K562 (cell line): ENCODE measurements at regions not wholly inside any gene's neighbourhood (a gene's known extent, or its start where the extent isn't known, plus 50 kb on each side); places are given as distances from the start of the nearest gene placed in this dataset.
A peak's percentile ranks its signal among the peaks of the same experiment; 100 is the strongest.

Experiments
- ATAC-seq: fragments of 200-7000 bp; cut with Tn5 transposase; 3 replicates; pipeline ENCODE4 v1.9.1; 2020; ENCODE audit warnings: moderate library complexity
- BruUV-seq: library from RNA; stranded (reverse); fragments of 400-500 nt; replicated peaks from 2 replicates; lab custom pipeline; 2021; lab: Mats Ljungman, UMichigan
- CTCF ChIA-PET: fragments of 300-600 bp; formaldehyde crosslinking; extraction: SDS; loops from one replicate; lab custom pipeline; 2021; ENCODE audit warnings: low intra/inter-chr PET ratio; lab: Yijun Ruan, JAX
- POLR2A ChIA-PET: fragments of 300-600, 350-650 bp; sonication (Branson Sonifier 250); formaldehyde crosslinking; extraction: SDS; loops from one replicate; lab custom pipeline; 2021; ENCODE audit warnings: antibody characterized with exemption, inconsistent platforms; lab: Yijun Ruan, JAX
- DNase-seq, 4 experiments: peaks; one replicate each; pipeline versions ENCODE4 v3.0.0 to v3.0.0-alpha.2; 2011 to 2018; ENCODE audit warnings: low spot score in 3 of 4, mixed read lengths in 3 of 4; ENCODE audit errors: extremely low read depth in 1 of 4
- FAIRE-seq: peaks from 2 replicates; lab custom pipeline; 2011; peaks lifted over from hg19 to GRCh38; lab: Jason Lieb, UNC
- H2AFZ ChIP-seq: 2 replicates; pipeline ENCODE4 v1.6.0; 2011; ENCODE audit warnings: low read depth, low read length, control low read depth, inconsistent platforms
- H3K27ac ChIP-seq: fragments of 200-600 bp; 3 replicates; pipeline ENCODE4 v1.8.0; 2011; ENCODE audit warnings: low read depth, mild to moderate bottlenecking, control low read depth, inconsistent platforms, low read length, moderate library complexity, mixed read lengths; ENCODE audit errors: extremely low read depth
- H3K27me3 ChIP-seq, 2 experiments: fragments of 300-600 bp in 1 of 2; 2 replicates in 1 of 2; 3 replicates in 1 of 2; pipeline versions ENCODE4 v1.6.0 to v1.8.0; 2011; ENCODE audit warnings: inconsistent platforms in 2 of 2, low read length in 2 of 2, mild to moderate bottlenecking in 1 of 2, mixed read lengths in 1 of 2, moderate library complexity in 1 of 2; ENCODE audit not compliant: control insufficient read depth in 2 of 2, insufficient read depth in 2 of 2
- H3K36me3 ChIP-seq: fragments of 300-600 bp; 3 replicates; pipeline ENCODE4 v1.8.0; 2011; ENCODE audit warnings: mild to moderate bottlenecking, low read length, inconsistent platforms; ENCODE audit not compliant: control insufficient read depth, insufficient read depth
- H3K4me1 ChIP-seq, 2 experiments: fragments of 200-600 bp in 1 of 2; replicated peaks in 1 of 2; 2 replicates in 1 of 2; 3 replicates in 1 of 2; pipeline versions ENCODE4 v1.5.1 to v1.8.0; 2011; ENCODE audit warnings: inconsistent platforms in 2 of 2, low read length in 2 of 2, mild to moderate bottlenecking in 1 of 2, mixed read lengths in 1 of 2, moderate library complexity in 1 of 2; ENCODE audit not compliant: control insufficient read depth in 2 of 2, insufficient read depth in 2 of 2
- H3K4me2 ChIP-seq: 2 replicates; pipeline ENCODE4 v1.6.1; 2011; ENCODE audit warnings: low read length, control low read depth, inconsistent platforms, mixed read lengths; ENCODE audit not compliant: insufficient read depth
- H3K4me3 ChIP-seq: fragments of 200-600 bp; sonication (generic), shearing (Covaris generic); 2 replicates; pipeline ENCODE4 v1.5.1; 2016; ENCODE audit warnings: control low read depth, inconsistent platforms
- H3K79me2 ChIP-seq: fragments of 200-600 bp; 3 replicates; pipeline ENCODE4 v1.8.0; 2011; ENCODE audit warnings: low read length, inconsistent platforms; ENCODE audit not compliant: control insufficient read depth, insufficient read depth
- H3K9ac ChIP-seq, 2 experiments: 2 replicates each; pipeline versions ENCODE4 v1.6.0 to v1.6.1; 2011; ENCODE audit warnings: low read depth in 2 of 2, low read length in 2 of 2, control low read depth in 1 of 2, inconsistent platforms in 1 of 2, mild to moderate bottlenecking in 1 of 2, mixed read lengths in 1 of 2; ENCODE audit not compliant: insufficient read depth in 1 of 2
- H3K9me1 ChIP-seq: one replicate; pipeline ENCODE4 v1.6.0; 2011; ENCODE audit warnings: inconsistent platforms, mild to moderate bottlenecking, low read length, moderate library complexity; ENCODE audit not compliant: control insufficient read depth, insufficient read depth
- H3K9me3 ChIP-seq: replicated peaks from 2 replicates; pipeline ENCODE4 v1.5.1; 2011; ENCODE audit warnings: low read depth, low read length, inconsistent platforms; ENCODE audit not compliant: control insufficient read depth, insufficient read depth
- H4K20me1 ChIP-seq: replicated peaks from 2 replicates; pipeline ENCODE4 v1.6.1; 2011; ENCODE audit warnings: low read length, inconsistent platforms, mixed read lengths; ENCODE audit not compliant: control insufficient read depth, insufficient read depth
- MAFF ChIP-seq: IDR thresholded peaks from 2 replicates; pipeline ENCODE4 v1.6.1; 2012; ENCODE audit warnings: low read length, improper control_type of control experiment
- ZBTB7A ChIP-seq: IDR thresholded peaks from 2 replicates; pipeline ENCODE4 v1.6.1; 2011; ENCODE audit warnings: low read depth, mild to moderate bottlenecking, low read length, moderate library complexity, borderline replicate concordance; ENCODE audit not compliant: control insufficient read depth
- WGBS: fragments of 100-300 bp; shearing (Covaris generic); methylation state at CpG from one replicate; pipeline ENCODE4 v1.1.6; 2016; ENCODE audit warnings: low coverage, mixed read lengths; ENCODE audit not compliant: insufficient coverage; ENCODE audit errors: missing lambda C conversion rate; 5-methylcytosine and 5-hydroxymethylcytosine counted together
- in situ Hi-C: fragments of 300-500 bp; cut with MboI; formaldehyde crosslinking; loops from 4 replicates; pipeline ENCODE4 v1.15.0; 2018; ENCODE audit warnings: inconsistent platforms, mixed read lengths
- intact Hi-C: fragments of 100-400 bp; cut with micrococcal nuclease; formaldehyde crosslinking; loops from 2 replicates; pipeline ENCODE4 v1.14.2; 2022
- TF ChIP-seq, protein P1 (sequence below), 2 experiments: fragments of 450-650 bp in 1 of 2; sonication (generic) in 1 of 2; formaldehyde crosslinking in 1 of 2; IDR thresholded peaks in 1 of 2; conservative IDR thresholded peaks in 1 of 2; 2 replicates each; pipeline versions ENCODE4 v1.6.1 to v1.8.1; 2016 to 2023; ENCODE audit warnings: mild to moderate bottlenecking in 2 of 2, moderate library complexity in 2 of 2, inconsistent platforms in 1 of 2, missing genetic modification reagents in 1 of 2

DNA sequence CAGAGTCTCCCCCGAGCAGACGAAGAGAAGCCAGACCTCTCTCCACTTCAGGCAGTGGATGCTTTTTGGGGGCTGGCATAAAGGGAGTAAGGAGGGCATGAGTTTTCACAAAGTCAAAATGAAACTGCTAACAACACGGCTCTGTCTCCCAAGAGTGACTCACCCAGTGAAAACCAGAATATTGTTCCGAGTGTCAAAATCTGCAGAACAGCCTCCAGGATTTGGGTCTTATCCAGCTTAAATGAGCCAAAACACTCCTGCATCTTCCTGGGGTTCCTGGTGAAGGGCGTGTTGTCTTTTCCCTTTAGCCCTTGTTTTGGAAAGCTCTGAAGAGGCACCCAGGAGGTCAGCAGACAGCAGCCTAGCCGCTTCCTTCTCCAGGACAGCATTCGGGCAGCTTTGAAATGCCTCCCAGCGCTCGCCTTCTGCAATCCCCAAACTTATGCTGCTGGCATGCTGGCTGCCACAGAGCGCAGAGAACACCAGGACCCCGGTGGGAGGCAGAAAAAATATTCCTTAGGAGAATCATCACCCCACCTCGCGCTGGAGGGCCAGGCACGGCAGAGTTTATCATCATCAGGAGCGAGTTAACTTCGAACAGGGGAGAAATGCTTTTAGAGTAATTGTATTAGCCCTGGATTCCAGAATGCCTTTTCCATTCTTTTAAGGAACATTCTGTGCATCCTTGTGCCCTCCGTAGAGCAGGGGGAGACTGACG is 117.7 kb upstream of the NCOR2 start:
- no peaks in the 10 kb centered on the region; the same call in 1 of the 2 replicates for H4K20me1 ChIP-seq
- H3K9me1 ChIP-seq = no peaks in the 10 kb centered on the region
- no peak overlapping the region for H3K27ac ChIP-seq
- H3K9me3 ChIP-seq = no peaks in the 10 kb centered on the region
- peak overlapping the region in 1 of 2 experiments; percentile 33; a peak in 1 of 4 replicates for H3K9ac ChIP-seq
- peaks cover 2 to 26% of the 10 kb centered on the region in 2 experiments; a peak in 4 of 5 replicates for H3K27me3 ChIP-seq
- intact Hi-C loops (loop anchor here (5.0 to 10.0 kb wide), 2 partner anchors 87 to 360 kb away; no protein-coding TSS in a partner anchor), in situ Hi-C loops (no loop called here)
- 4% methylated on average over 17 of the region's 18 CpGs for WGBS
- ATAC-seq = no peak
- no peak for FAIRE-seq
- H3K4me2 ChIP-seq = peak overlapping the region; percentile 47
- POLR2A ChIA-PET = interaction anchor here (0.7 to 1.7 kb wide), 2 partner anchors 8 to 11 kb away, joined by 3 to 4 read pairs; no protein-coding TSS in a partner anchor
- no TSS peak for BruUV-seq
- H3K79me2 ChIP-seq = no peaks in the 10 kb centered on the region
- peaks cover 19 to 21% of the 10 kb centered on the region in 2 experiments for H3K4me1 ChIP-seq
- H3K4me3 ChIP-seq = no peak overlapping the region
- H2AFZ ChIP-seq = peak overlapping the region; percentile 46
- DNase-seq = no peak
- no peaks in the 10 kb centered on the region for H3K36me3 ChIP-seq
- no peak for TF ChIP-seq ZBTB7A
- TF ChIP-seq, protein P1, sequence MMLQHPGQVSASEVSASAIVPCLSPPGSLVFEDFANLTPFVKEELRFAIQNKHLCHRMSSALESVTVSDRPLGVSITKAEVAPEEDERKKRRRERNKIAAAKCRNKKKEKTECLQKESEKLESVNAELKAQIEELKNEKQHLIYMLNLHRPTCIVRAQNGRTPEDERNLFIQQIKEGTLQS (IDR thresholded peaks at IDR 0.05) = peak; percentile 35; the same call in 1 of the 2 replicates
- TF ChIP-seq, protein P1 (CRISPR knock-in tag; conservative IDR thresholded peaks at IDR 0.05) = no peak
- TF ChIP-seq MAFF = no peak
- CTCF ChIA-PET = no interaction called here
